Coronary artery (tissue), 2 donors: ENCODE measurements at regions not wholly inside any gene's neighbourhood (a gene's known extent, or its start where the extent isn't known, plus 50 kb on each side); places are given as distances from the start of the nearest gene placed in this dataset.

Experiments
- DNase-seq: peaks from one replicate; pipeline ENCODE4 v3.0.0-alpha.2; 2017; ENCODE audit warnings: low spot score
- H3K27ac ChIP-seq, 2 donors: fragments of 200-600 bp; sonication (generic); one replicate each; pipeline ENCODE4 v1.5.1; 2016 to 2019
- H3K4me3 ChIP-seq: fragments of 200-600 bp; sonication (generic); 2 replicates; pipeline ENCODE4 v1.5.1; 2016; ENCODE audit warnings: mild to moderate bottlenecking, moderate library complexity
- CTCF ChIP-seq: fragments of 200-600 bp; sonication (generic); IDR thresholded peaks from one replicate; pipeline ENCODE4 v1.5.1; 2019; ENCODE audit warnings: antibody characterized with exemption

DNA sequence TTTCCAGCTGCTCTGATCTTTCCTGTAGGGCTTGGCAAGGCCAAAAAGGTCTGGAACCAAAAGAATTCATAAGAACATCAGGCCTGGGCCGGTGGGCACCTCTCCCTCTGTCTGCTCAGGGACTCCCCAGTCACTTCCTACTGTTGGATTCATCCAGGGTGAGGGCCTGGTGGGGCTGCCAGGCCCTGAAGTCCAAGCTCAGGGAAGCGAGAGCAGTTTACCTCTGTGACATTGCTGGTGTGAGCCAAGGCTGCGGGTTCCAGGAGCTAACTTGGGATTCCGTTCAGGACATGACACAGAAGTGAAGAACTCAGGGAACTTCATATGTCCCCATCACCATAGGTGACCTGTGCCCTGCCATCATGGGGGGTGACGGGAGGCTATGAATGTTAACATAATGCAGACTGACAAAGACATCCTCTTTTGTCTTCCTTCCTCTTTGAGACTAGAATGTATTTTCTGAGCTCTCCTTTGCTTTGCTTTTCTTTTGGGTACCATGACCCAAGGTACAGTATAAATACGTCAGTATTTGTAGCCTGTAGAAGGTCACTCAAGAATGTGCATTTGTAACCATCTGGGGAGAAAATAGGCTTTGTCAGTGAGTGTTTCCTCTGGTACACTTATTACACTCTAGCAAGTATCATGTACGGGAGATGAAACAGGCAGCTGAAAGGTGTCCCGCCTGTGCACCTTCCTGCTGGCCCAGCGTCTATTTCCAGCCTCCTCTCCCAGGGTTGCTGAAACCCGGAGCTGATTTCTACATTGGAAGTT, 130.5 kb upstream of the SLC1A4 start:
- H3K4me3 ChIP-seq = peak overlapping the region; percentile 61

GRCh38 chr2:64859312-64860212, 129.6 kb upstream of the SLC1A4 start:
- H3K4me3 ChIP-seq = peak overlapping the region; percentile 61

More for the DNA sequence above, 130.5 kb upstream of the SLC1A4 start:
- DNase-seq = no peak
- H3K27ac ChIP-seq = peak overlapping the region; percentile 72 to 92
- no peak for TF ChIP-seq CTCF

DNA sequence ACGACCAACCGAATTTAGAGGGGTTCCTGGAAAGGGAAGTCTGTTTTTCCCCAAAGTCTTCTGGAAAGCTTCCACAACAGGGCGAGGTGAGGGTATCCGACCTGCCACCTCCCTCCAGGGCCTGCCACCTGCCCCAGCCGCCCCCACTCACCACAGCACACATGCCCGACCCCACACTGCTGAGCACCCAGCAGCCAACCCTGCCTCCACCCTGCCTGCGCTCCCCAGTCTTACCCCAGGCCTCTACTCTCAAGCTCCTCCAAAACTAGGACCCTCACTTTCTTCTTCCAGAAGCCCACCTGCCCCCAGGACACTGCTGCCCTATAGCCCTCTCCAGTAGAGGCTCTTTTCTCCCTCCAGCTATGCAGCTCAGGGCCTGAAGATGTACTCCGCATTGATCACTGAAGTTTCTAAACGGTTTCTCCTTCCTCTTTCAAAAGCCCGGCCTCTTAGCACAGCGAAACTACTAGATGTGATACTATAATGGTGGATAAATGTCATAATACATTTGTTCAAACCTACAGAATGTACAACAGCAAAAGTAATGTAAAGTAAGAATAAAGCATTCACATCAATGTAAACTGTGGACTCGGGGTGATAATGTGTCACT, 128.8 kb upstream of the SLC1A4 start:
- TF ChIP-seq CTCF = no peak
- H3K27ac ChIP-seq = peak overlapping the region; percentile 72 to 92
- DNase-seq = no peak
- peak overlapping the region; percentile 61 for H3K4me3 ChIP-seq

More at GRCh38 chr2:64859312-64860212, 129.6 kb upstream of the SLC1A4 start:
- H3K27ac ChIP-seq = peak overlapping the region; percentile 72 to 92
- no peak for TF ChIP-seq CTCF
- peak; percentile 93 for DNase-seq

DNA sequence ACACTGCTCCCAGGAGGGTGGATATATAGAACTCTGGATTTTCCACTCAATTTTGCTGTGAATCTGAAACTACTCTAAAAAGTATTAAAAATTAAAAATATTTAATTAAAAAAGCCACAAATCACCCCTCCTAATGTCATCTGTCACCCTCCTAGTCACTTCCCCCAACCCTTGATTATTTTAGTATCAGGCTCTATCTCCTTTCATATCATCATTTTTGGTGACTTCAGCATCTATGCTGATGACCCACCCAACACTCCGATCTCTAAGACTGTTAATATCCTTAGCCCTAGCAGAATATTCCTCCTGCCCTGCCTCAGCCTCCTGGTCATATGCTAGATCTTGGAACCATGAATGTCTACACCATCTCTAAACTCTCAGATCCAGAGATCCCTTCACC, 128.3 kb upstream of the SLC1A4 start:
- H3K4me3 ChIP-seq = no peak overlapping the region
- DNase-seq = no peak
- peak overlapping the region; percentile 72 to 92 for H3K27ac ChIP-seq
- no peak for TF ChIP-seq CTCF

DNA sequence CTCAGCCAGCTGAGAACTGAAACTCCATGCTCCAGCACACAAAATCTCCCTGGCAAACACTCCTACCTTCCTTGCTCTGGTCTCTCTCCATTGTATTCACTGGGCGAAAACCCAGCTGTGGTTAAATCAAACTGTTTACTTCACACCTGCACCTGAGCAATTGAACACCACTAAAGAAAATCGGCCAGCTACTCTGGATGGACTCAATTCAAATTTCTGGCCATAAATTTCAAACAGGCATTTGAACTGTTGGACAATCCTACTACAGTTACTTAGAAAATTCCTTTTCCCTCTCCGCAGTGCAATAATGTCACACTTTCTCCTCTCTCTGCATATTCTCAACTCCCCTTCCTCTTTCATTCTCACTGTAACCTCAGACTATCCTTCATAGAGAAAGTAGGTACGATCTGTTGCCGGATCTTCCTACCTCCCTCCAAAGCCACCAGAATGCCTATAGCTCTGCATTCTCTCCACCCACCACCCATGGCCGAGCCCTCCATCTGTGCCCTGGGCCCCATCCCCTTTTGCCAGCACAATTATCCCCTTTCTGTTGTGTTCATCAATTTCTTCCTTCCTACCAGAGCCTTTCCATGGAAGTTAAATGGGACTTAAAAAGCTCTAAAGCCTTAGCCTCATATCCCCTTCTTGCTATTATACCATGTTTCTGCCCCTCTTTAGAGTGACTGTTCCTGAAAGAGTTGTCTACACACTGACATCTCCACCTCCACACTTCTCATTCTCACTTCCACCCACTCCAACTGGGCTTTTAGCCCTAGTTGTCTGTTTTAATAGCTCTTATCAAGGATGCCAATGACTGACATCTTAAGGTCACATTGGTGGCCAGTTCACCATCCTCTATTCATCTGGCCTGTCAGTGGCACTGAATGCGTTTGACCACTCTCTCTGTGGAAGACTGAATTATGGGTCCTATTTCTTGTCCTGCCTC, 127.5 kb upstream of the SLC1A4 start:
- Histone ChIP-seq H3K4me3 (no peak overlapping the region), H3K27ac (peak overlapping the region in 1 of 2 donors; percentile 43)
- TF ChIP-seq CTCF = no peak
- DNase-seq = no peak

DNA sequence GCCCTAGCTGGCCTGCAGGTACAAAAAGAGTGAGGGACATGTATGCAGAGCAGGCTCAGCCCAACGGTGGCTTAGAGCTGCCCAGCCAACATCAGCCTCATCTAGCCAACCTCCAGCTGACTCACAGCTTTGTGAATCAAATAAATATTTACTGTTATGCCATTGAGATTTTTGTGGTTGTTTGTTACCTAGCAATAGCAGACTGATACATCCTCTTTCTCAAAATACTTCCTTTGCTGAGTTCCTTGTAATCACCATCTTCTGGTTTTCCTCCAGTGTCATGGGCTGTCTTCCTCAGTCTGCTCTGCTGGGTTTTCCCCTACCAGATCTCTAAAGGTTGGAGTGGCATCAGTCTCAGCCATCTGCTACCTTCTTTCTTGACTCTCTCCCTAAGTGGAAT, 126.6 kb upstream of the SLC1A4 start:
- DNase-seq = no peak
- TF ChIP-seq CTCF = no peak
- no peak overlapping the region for H3K27ac ChIP-seq
- no peak overlapping the region for H3K4me3 ChIP-seq
